GM19025 (cell line): ENCODE measurements at regions not wholly inside any gene's neighbourhood (a gene's known extent, or its start where the extent isn't known, plus 50 kb on each side); places are given as distances from the start of the nearest gene placed in this dataset.
"Not testable (repeated sequence)": the region's sequence is repeated elsewhere in the genome, so short reads cannot be mapped to it uniquely, and the experiment has no call there.

Experiments
- ATAC-seq: cut with Tn5 transposase; IDR thresholded peaks from one replicate; pipeline ENCODE4 v1.9.1; 2021; ENCODE audit warnings: mild to moderate bottlenecking, low read depth, moderate library complexity; ENCODE audit not compliant: unreplicated experiment

GRCh38 chr10:129179245-129179971 is 287.6 kb upstream of the MGMT start:
- ATAC-seq, result no peak

- no peak for ATAC-seq
Measured at GRCh38 chr10:129179972-129180678, 286.9 kb upstream of the MGMT start.

GRCh38 chr10:129184196-129184595 is 282.8 kb upstream of the MGMT start:
- ATAC-seq, result no peak

- no peak for ATAC-seq
Measured at GRCh38 chr10:129187331-129187730, 279.7 kb upstream of the MGMT start.

- no peak for ATAC-seq
Measured at GRCh38 chr10:129191797-129192196, 275.2 kb upstream of the MGMT start.

- ATAC-seq, result no peak
Measured at GRCh38 chr10:129192344-129193128, 274.5 kb upstream of the MGMT start.

DNA sequence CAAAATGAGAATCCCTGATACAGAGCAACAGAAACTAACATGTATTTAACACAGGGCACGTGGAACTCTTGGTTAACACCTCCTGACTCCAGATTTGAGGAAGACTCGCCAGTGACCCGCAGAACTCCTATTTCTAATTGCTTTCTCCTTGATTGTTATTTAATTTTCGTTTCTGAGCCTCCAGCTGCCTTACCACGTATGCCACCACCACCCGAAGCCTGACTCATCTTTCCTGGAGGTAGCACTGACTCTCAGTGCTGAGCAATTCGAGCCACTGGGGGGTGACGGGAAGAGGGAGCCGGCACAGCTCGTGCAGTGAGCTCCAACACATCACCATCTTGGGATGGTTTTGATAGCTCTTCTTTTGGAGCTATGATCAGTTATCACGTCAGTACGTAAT is 273.9 kb upstream of the MGMT start:
- no peak for ATAC-seq

GRCh38 chr10:129194181-129194870 is 272.7 kb upstream of the MGMT start:
- ATAC-seq, result no peak

- no peak for ATAC-seq
Measured at GRCh38 chr10:129199826-129200225, 267.2 kb upstream of the MGMT start.

DNA sequence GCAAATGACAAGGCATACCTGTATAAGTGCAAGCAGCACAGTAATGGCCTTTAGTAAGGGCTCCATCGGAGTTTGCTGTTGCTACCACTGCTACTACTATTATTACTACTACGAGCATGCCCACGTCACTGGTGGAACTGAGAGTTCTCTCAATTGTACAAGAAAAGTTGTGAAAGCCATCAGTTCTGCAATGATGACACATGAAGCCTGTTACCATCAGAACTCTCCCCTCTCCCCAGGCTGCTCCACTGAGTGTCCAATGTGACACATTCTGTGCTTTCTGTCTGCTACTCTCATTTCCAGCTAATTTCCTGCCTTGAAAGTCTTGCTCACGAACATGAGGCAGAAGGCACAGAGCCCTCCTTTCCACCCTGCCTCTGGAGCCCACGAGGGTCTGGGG is 263.2 kb upstream of the MGMT start:
- ATAC-seq, result no peak

DNA sequence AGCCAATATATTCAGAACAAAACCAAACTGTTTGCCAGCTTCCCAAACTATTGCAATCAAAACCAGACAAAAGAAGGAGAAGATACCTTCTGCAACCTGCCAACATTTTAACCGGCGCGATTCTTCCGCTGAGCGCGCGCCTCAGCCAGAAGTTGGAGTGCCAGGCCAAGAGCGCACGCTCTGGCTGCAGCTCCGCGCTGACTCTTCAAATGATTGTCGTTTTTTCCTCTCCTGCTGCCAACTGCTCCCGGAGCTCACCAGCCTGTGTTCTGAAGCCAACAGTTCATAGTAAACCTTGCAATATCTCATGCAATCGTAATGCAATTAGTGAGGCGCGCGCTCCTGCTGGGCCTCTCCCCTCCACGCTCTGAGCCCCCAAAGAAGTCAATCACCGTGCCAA is 259.7 kb upstream of the MGMT start:
- no peak for ATAC-seq

DNA sequence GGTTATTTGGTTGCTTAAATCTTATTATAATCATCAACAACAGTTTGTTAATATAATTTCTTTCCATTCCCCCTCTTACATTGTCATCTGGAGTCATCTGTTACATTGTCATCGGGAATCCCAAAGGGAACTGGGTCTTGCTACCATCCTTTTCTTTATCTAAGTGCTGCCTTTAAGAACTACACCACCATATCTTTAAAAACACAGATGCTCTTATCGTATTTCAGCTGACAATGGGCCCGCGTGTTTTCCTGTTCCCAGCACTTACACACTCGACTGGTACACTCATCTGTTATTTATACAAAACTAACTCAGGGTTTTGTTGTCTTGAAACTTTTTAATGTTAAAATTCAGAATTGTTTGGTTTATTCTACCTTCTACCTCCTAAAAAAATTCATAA is 256.2 kb upstream of the MGMT start:
- no peak for ATAC-seq

DNA sequence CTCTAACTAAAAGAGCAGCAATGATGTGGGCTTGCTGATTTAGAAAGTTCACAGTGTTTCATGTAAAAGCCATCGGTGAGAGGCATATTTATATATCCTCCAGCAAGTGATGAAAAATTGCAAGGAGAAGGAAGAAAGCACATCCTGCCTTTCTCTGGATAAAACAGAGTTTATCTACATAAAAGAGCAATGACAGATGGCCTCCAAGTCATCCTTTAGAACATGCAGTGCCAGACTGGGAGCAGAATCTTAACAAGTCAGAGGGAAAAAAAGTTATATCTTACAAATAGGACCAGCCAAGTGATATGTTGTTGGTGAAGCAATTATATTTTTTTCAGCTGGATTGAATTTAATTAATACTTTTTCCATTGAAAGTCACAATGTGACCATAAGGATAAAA is 253.8 kb upstream of the MGMT start:
- ATAC-seq, result no peak

DNA sequence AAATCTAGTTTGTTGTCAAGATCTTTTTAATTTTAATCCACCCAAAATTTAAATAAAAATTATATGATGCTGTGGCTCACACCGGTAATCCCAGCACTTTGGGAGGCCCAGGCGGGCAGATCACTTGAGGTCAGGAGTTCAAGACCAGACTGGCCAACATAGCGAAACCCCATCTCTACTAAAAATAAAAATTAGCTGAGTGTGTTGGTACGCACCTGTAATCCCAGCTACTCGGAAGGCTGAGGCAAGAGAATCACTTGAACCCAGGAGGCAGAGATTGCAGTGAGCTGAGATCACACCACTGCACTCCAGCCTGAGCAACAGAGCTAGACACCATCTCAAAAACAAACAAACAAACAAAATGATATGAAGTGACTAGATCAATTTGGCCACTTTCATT is 253.0 kb upstream of the MGMT start:
- not testable (repeated sequence) for ATAC-seq

- ATAC-seq, result no peak
Measured at GRCh38 chr10:129219364-129219763, 247.7 kb upstream of the MGMT start.

DNA sequence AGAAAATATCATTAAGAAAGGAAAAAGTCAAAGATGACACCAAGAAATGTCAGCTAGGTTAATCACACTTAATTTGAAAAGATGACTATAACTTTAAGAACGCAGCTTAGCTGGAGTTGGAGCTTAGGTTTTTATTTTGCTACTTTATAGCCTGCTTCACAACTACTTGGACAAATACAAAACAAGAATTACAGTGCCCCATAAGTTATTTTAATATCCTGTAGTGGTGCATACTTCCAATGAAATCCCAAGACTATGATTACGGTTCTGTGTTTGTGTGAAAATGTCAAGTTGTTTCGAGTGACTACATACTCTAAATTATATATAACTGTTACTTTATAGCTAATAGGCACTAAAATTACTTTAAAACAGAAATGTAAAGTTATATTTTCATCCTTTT is 244.6 kb upstream of the MGMT start:
- no peak for ATAC-seq

- ATAC-seq, result no peak
Measured at GRCh38 chr10:129223363-129223762, 243.7 kb upstream of the MGMT start.

DNA sequence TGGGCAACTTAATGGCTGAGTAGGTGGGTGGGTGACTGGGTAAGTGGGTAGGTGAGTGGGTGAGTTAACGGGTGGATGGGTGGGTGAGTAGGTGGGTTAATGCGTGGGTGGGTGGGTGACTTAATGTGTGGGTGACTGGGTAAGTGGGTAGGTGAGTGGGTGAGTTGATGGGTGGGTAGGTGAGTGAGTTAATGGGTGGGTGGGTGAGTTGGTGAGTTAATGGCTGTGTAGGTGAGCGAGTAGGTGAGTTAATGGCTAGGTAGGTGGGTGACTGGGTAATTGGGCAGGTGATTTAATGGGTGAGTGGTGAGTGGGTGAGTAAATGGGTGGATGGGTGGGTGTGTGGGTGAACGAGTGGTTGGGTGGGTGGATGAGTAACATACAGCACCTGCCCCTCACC is 243.0 kb upstream of the MGMT start:
- no peak for ATAC-seq

DNA sequence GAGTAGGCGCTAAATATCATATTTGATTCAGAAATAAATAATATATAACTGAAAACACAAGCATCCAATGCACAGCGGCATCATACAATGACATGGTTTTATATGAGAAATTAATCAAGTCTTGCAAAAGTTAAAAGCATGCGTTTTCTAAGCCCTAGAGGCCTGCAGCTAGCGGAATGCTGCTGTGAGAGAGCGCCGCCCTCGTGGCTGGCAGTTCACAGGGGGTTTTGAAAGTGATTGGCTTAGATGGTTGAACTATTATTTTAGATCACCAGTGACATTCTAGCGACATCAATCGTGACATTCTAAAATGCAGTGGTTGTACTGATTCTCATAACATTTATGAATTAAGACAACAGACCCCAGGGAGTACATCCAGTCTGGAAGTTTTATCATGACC is 235.2 kb upstream of the MGMT start:
- ATAC-seq, result no peak

- ATAC-seq, result no peak
Measured at GRCh38 chr10:129233351-129234148, 233.5 kb upstream of the MGMT start.
